C4-2B (cell line): ENCODE measurements at regions not wholly inside any gene's neighbourhood (a gene's known extent, or its start where the extent isn't known, plus 50 kb on each side); places are given as distances from the start of the nearest gene placed in this dataset.
"Not testable (repeated sequence)": the region's sequence is repeated elsewhere in the genome, so short reads cannot be mapped to it uniquely, and the experiment has no call there.

ENCODE experiments used
- ZFX ChIP-seq: fragments of 450-650 bp; IDR thresholded peaks from 2 replicates; pipeline ENCODE4 v1.6.1; 2017
- TF ChIP-seq, protein P1 (sequence below): fragments of 450-650 bp; conservative IDR thresholded peaks from 2 replicates; pipeline ENCODE4 v1.5.1; 2017; ENCODE audit warnings: mild to moderate bottlenecking

GRCh38 chr6:67922588-67922987 is 712.5 kb upstream of the ADGRB3 start:
- TF ChIP-seq, protein P1, sequence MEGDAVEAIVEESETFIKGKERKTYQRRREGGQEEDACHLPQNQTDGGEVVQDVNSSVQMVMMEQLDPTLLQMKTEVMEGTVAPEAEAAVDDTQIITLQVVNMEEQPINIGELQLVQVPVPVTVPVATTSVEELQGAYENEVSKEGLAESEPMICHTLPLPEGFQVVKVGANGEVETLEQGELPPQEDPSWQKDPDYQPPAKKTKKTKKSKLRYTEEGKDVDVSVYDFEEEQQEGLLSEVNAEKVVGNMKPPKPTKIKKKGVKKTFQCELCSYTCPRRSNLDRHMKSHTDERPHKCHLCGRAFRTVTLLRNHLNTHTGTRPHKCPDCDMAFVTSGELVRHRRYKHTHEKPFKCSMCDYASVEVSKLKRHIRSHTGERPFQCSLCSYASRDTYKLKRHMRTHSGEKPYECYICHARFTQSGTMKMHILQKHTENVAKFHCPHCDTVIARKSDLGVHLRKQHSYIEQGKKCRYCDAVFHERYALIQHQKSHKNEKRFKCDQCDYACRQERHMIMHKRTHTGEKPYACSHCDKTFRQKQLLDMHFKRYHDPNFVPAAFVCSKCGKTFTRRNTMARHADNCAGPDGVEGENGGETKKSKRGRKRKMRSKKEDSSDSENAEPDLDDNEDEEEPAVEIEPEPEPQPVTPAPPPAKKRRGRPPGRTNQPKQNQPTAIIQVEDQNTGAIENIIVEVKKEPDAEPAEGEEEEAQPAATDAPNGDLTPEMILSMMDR: not testable (repeated sequence)
- not testable (repeated sequence) for TF ChIP-seq ZFX
